GM23248 (cell line): ENCODE measurements at regions not wholly inside any gene's neighbourhood (a gene's known extent, or its start where the extent isn't known, plus 50 kb on each side); places are given as distances from the start of the nearest gene placed in this dataset.

ENCODE experiments used
- DNase-seq: peaks from one replicate; pipeline ENCODE4 v3.0.0-alpha.2; 2015
- H2AFZ ChIP-seq: fragments of 200-600 bp; sonication (generic); 2 replicates; pipeline ENCODE4 v1.6.1; 2016; ENCODE audit warnings: antibody characterized with exemption
- H3F3A ChIP-seq: fragments of 200-600 bp; sonication (generic); 2 replicates; pipeline ENCODE4 v1.6.1; 2016; ENCODE audit warnings: mild to moderate bottlenecking, antibody characterized with exemption, mixed run types; ENCODE audit not compliant: insufficient read depth
- H3K27ac ChIP-seq: fragments of 200-600 bp; sonication (generic); 2 replicates; pipeline ENCODE4 v1.5.1; 2016; ENCODE audit warnings: mild to moderate bottlenecking
- H3K27me3 ChIP-seq: fragments of 200-600 bp; sonication (generic); replicated peaks from 2 replicates; pipeline ENCODE4 v1.6.1; 2016; ENCODE audit warnings: mild to moderate bottlenecking; ENCODE audit not compliant: insufficient read depth
- H3K36me3 ChIP-seq: fragments of 200-600 bp; sonication (generic); 2 replicates; pipeline ENCODE4 v1.6.1; 2016; ENCODE audit warnings: low read depth, mild to moderate bottlenecking
- H3K4me1 ChIP-seq: fragments of 200-600 bp; sonication (generic); 2 replicates; pipeline ENCODE4 v1.6.1; 2016; ENCODE audit warnings: mild to moderate bottlenecking; ENCODE audit not compliant: insufficient read depth
- H3K4me2 ChIP-seq: fragments of 200-600 bp; sonication (generic); one replicate; pipeline ENCODE4 v1.6.1; 2016; ENCODE audit warnings: mild to moderate bottlenecking; ENCODE audit not compliant: unreplicated experiment
- H3K4me3 ChIP-seq: fragments of 200-600 bp; sonication (generic); 2 replicates; pipeline ENCODE4 v1.5.1; 2016; ENCODE audit warnings: mild to moderate bottlenecking
- H3K79me2 ChIP-seq: fragments of 200-600 bp; sonication (generic); 2 replicates; pipeline ENCODE4 v1.6.1; 2016; ENCODE audit warnings: mild to moderate bottlenecking; ENCODE audit not compliant: insufficient read depth
- H3K9ac ChIP-seq: fragments of 200-600 bp; sonication (generic); 2 replicates; pipeline ENCODE4 v1.6.1; 2016; ENCODE audit warnings: mild to moderate bottlenecking
- H3K9me2 ChIP-seq: fragments of 200-600 bp; sonication (generic); 2 replicates; pipeline ENCODE4 v1.6.1; 2016; ENCODE audit warnings: mixed run types, mild to moderate bottlenecking, moderate library complexity; ENCODE audit not compliant: insufficient read depth
- H3K9me3 ChIP-seq: fragments of 200-600 bp; sonication (generic); one replicate; pipeline ENCODE4 v1.6.1; 2017; ENCODE audit warnings: low read depth
- H4K20me1 ChIP-seq: fragments of 200-600 bp; sonication (generic); 2 replicates; pipeline ENCODE4 v1.6.0; 2016; ENCODE audit not compliant: insufficient read depth
- EZH2 ChIP-seq: fragments of 200-600 bp; sonication (generic); IDR thresholded peaks from 2 replicates; pipeline ENCODE4 v1.6.1; 2018; ENCODE audit warnings: antibody characterized with exemption, mild to moderate bottlenecking; ENCODE audit not compliant: insufficient read depth, poor library complexity, severe bottlenecking
- EZH2phosphoT487 ChIP-seq: fragments of 200-600 bp; sonication (generic); IDR thresholded peaks from 2 replicates; pipeline ENCODE4 v1.6.1; 2018; ENCODE audit warnings: antibody characterized with exemption, moderate library complexity, mild to moderate bottlenecking, low read depth; ENCODE audit not compliant: insufficient read depth
- WGBS, 2 experiments: methylation state at CpG; one replicate each; pipeline ENCODE4 v1.1.6; 2015 to 2017; ENCODE audit warnings: low lambda C conversion rate in 2 of 2, low coverage in 1 of 2; ENCODE audit errors: missing lambda C conversion rate in 2 of 2; 5-methylcytosine and 5-hydroxymethylcytosine counted together
- in situ Hi-C: fragments of 300-500 bp; cut with MboI; formaldehyde crosslinking; loops from 2 replicates; pipeline ENCODE4 v1.15.0; 2020

DNA sequence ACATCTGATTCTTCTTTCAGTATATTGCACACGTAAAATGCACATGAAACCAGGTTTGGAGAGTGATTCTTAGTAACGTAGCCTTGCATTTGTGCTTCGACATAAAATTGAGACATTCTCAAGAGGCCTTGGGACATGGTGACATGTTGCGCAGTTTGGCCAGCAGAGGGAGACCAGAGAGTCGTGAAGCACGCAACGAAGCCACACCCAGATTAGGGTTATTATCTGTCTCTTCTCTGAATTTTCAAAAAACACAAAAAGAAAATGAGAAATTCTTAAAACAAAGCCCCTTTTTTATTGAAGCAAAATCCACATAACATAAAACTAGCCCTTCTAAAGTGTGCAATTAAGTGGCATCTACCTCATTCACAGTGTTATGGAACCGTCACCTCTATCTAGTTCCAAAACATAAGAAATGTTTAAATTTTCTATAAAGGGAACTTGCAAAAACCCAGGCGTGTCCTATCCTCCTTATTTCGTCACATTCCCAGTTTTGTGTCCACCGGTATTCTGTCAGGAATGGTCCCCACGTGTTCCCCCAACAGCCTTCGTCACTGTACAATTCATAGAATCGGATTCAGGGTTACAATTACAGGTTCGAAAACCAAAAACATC is 108.8 kb upstream of the ATF7IP start:
- no peaks in the 10 kb centered on the region for H3K9me2 ChIP-seq
- H3K79me2 ChIP-seq: no peaks in the 10 kb centered on the region
- H3K9ac ChIP-seq: peak overlapping the region; percentile 82
- no peaks in the 10 kb centered on the region for H3K9me3 ChIP-seq
- in situ Hi-C loops: loop anchor here (5.0 kb wide), 1 partner anchor 106 kb away; no protein-coding TSS in a partner anchor
- no peaks in the 10 kb centered on the region for H3K36me3 ChIP-seq
- peak overlapping the region; percentile 93 for H3K27ac ChIP-seq
- peak overlapping the region; percentile 91 for H2AFZ ChIP-seq
- WGBS, 2 experiments: 7 to 9% methylated on average over 15 of the region's 15 CpGs
- H4K20me1 ChIP-seq: no peaks in the 10 kb centered on the region
- peak; percentile 92 for DNase-seq
- H3F3A ChIP-seq: peaks cover 40% of the 10 kb centered on the region
- no peak for TF ChIP-seq EZH2
- TF ChIP-seq EZH2phosphoT487: no peak
- H3K27me3 ChIP-seq: no peaks in the 10 kb centered on the region
- H3K4me1 ChIP-seq: peaks cover 50% of the 10 kb centered on the region
- H3K4me3 ChIP-seq: peak overlapping the region; percentile 38
- peak overlapping the region; percentile 78 for H3K4me2 ChIP-seq

- Histone ChIP-seq H3K27ac (peak overlapping the region; percentile 93), H3K4me3 (peak overlapping the region; percentile 38), H3K9me2 (no peaks in the 10 kb centered on the region), H3K9ac (peak overlapping the region; percentile 82), H3K4me1 (peaks cover 50% of the 10 kb centered on the region), H3K36me3 (no peaks in the 10 kb centered on the region), H3F3A (peaks cover 43% of the 10 kb centered on the region), H3K4me2 (peak overlapping the region; percentile 78), H3K79me2 (no peaks in the 10 kb centered on the region), H4K20me1 (no peaks in the 10 kb centered on the region), H2AFZ (peak overlapping the region; percentile 91), H3K9me3 (no peaks in the 10 kb centered on the region), H3K27me3 (no peaks in the 10 kb centered on the region)
- in situ Hi-C loops: loop anchor here (5.0 kb wide), 1 partner anchor 105 kb away; no protein-coding TSS in a partner anchor
- TF ChIP-seq EZH2 (no peak), EZH2phosphoT487 (no peak)
- DNase-seq: no peak
- WGBS, 2 experiments: 2 to 5% methylated on average over 7 of the region's 7 CpGs
Observed at GRCh38 chr12:14257303-14257733, 108.2 kb upstream of the ATF7IP start.

- H3K79me2 ChIP-seq: no peaks in the 10 kb centered on the region
- peak overlapping the region; percentile 82 for H3K9ac ChIP-seq
- H3K4me3 ChIP-seq: peak overlapping the region; percentile 38
- H3K4me1 ChIP-seq: peaks cover 50% of the 10 kb centered on the region
- no peak for TF ChIP-seq EZH2
- no peak for TF ChIP-seq EZH2phosphoT487
- peak overlapping the region; percentile 59 for H3K4me2 ChIP-seq
- H3K27ac ChIP-seq: peak overlapping the region; percentile 93
- H3K27me3 ChIP-seq: no peaks in the 10 kb centered on the region
- no peaks in the 10 kb centered on the region for H3K9me2 ChIP-seq
- peaks cover 43% of the 10 kb centered on the region for H3F3A ChIP-seq
- in situ Hi-C loops: loop anchor here (5.0 kb wide), 1 partner anchor 104 kb away; no protein-coding TSS in a partner anchor
- H3K36me3 ChIP-seq: no peaks in the 10 kb centered on the region
- peak; percentile 96 for DNase-seq
- no peaks in the 10 kb centered on the region for H3K9me3 ChIP-seq
- 3 to 5% methylated on average over 12 to 13 of the region's 13 CpGs for WGBS, 2 experiments
- no peaks in the 10 kb centered on the region for H4K20me1 ChIP-seq
- peak overlapping the region; percentile 91 for H2AFZ ChIP-seq
Observed at GRCh38 chr12:14257734-14258574, 107.5 kb upstream of the ATF7IP start.

DNA sequence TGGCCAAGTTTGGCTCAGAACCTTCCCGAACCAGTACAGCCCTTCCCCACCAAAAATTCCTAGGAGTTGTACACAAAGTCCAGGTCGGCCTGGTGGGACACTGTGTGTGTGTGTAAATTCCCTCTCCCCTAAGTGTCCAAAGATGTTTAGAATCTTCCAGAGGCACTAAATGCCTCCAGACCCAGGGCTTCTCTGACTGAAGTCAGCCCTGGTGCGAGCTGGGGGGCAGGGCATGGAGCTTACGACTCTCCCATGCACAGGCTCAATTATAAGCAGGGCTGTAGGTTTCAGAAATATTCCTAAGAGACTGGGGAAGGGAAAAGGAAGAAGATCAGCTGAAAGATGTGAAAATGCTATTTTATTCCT is 106.9 kb upstream of the ATF7IP start:
- peak overlapping the region; percentile 59 for H3K4me2 ChIP-seq
- 8 to 15% methylated on average over 4 of the region's 4 CpGs for WGBS, 2 experiments

More for the DNA sequence above, 106.9 kb upstream of the ATF7IP start:
- H3K9ac ChIP-seq: peak overlapping the region; percentile 82
- H3K9me2 ChIP-seq: no peaks in the 10 kb centered on the region
- H3K36me3 ChIP-seq: no peaks in the 10 kb centered on the region
- H4K20me1 ChIP-seq: no peaks in the 10 kb centered on the region
- peak overlapping the region; percentile 91 for H2AFZ ChIP-seq
- peaks cover 43% of the 10 kb centered on the region for H3F3A ChIP-seq
- H3K4me3 ChIP-seq: peak overlapping the region; percentile 38; the same call in 1 of the 2 replicates
- peak; percentile 40 for DNase-seq
- in situ Hi-C loops: loop anchor here (5.0 kb wide), 1 partner anchor 104 kb away; no protein-coding TSS in a partner anchor
- no peak for TF ChIP-seq EZH2phosphoT487
- TF ChIP-seq EZH2: no peak
- no peaks in the 10 kb centered on the region for H3K79me2 ChIP-seq
- peaks cover 50% of the 10 kb centered on the region for H3K4me1 ChIP-seq
- no peaks in the 10 kb centered on the region for H3K27me3 ChIP-seq
- H3K27ac ChIP-seq: peak overlapping the region; percentile 93
- no peaks in the 10 kb centered on the region for H3K9me3 ChIP-seq
